ENCODE measurements at regions not wholly inside any gene's neighbourhood (a gene's known extent, or its start where the extent isn't known, plus 50 kb on each side); places are given as distances from the start of the nearest gene placed in this dataset.

- TF ChIP-seq, protein P1, sequence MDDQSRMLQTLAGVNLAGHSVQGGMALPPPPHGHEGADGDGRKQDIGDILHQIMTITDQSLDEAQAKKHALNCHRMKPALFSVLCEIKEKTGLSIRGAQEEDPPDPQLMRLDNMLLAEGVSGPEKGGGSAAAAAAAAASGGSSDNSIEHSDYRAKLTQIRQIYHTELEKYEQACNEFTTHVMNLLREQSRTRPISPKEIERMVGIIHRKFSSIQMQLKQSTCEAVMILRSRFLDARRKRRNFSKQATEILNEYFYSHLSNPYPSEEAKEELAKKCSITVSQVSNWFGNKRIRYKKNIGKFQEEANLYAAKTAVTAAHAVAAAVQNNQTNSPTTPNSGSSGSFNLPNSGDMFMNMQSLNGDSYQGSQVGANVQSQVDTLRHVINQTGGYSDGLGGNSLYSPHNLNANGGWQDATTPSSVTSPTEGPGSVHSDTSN (IDR thresholded peaks at IDR 0.05): no peak
- TF ChIP-seq, protein P2, sequence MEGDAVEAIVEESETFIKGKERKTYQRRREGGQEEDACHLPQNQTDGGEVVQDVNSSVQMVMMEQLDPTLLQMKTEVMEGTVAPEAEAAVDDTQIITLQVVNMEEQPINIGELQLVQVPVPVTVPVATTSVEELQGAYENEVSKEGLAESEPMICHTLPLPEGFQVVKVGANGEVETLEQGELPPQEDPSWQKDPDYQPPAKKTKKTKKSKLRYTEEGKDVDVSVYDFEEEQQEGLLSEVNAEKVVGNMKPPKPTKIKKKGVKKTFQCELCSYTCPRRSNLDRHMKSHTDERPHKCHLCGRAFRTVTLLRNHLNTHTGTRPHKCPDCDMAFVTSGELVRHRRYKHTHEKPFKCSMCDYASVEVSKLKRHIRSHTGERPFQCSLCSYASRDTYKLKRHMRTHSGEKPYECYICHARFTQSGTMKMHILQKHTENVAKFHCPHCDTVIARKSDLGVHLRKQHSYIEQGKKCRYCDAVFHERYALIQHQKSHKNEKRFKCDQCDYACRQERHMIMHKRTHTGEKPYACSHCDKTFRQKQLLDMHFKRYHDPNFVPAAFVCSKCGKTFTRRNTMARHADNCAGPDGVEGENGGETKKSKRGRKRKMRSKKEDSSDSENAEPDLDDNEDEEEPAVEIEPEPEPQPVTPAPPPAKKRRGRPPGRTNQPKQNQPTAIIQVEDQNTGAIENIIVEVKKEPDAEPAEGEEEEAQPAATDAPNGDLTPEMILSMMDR (IDR thresholded peaks at IDR 0.05): no peak
- TF ChIP-seq NRF1 (IDR thresholded peaks at IDR 0.05; ENCODE audit: low read depth, low read length) (no peak), POLR2AphosphoS5 (IDR thresholded peaks at IDR 0.05; ENCODE audit: low read depth, low read length) (no peak), NFIC (IDR thresholded peaks at IDR 0.05; ENCODE audit: borderline replicate concordance) (no peak)
- TF ChIP-seq, protein P3, sequence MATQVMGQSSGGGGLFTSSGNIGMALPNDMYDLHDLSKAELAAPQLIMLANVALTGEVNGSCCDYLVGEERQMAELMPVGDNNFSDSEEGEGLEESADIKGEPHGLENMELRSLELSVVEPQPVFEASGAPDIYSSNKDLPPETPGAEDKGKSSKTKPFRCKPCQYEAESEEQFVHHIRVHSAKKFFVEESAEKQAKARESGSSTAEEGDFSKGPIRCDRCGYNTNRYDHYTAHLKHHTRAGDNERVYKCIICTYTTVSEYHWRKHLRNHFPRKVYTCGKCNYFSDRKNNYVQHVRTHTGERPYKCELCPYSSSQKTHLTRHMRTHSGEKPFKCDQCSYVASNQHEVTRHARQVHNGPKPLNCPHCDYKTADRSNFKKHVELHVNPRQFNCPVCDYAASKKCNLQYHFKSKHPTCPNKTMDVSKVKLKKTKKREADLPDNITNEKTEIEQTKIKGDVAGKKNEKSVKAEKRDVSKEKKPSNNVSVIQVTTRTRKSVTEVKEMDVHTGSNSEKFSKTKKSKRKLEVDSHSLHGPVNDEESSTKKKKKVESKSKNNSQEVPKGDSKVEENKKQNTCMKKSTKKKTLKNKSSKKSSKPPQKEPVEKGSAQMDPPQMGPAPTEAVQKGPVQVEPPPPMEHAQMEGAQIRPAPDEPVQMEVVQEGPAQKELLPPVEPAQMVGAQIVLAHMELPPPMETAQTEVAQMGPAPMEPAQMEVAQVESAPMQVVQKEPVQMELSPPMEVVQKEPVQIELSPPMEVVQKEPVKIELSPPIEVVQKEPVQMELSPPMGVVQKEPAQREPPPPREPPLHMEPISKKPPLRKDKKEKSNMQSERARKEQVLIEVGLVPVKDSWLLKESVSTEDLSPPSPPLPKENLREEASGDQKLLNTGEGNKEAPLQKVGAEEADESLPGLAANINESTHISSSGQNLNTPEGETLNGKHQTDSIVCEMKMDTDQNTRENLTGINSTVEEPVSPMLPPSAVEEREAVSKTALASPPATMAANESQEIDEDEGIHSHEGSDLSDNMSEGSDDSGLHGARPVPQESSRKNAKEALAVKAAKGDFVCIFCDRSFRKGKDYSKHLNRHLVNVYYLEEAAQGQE (IDR thresholded peaks at IDR 0.05; ENCODE audit: low read depth, low read length): no peak
Measured at GRCh38 chr2:160720098-160720497, 226.5 kb upstream of the RBMS1 start.

Data from SK-N-SH (cell line).